Daoy (cell line): ENCODE measurements at regions not wholly inside any gene's neighbourhood (a gene's known extent, or its start where the extent isn't known, plus 50 kb on each side); places are given as distances from the start of the nearest gene placed in this dataset.

Source experiments
- DNase-seq: peaks from one replicate; pipeline ENCODE4 v3.0.0-alpha.2; 2015; ENCODE audit warnings: low read depth

DNA sequence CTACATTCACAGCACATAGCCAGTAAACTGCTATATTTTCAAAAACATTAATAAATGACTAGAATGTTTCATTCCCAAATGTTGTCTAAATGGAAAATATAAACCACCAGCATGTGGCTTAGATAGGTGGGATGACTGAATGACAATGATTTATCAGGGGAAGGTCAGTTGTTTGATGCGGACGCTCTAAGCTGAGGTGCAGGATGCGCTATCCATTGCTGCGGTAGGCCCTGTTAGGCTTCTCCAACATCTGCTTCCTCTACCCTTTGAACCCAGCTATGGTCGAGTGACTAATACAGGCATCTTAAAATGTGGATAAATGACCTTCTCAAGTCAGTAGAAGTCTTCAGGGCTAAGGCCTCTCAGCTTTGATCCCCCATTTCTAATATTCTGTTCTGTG lies 584.2 kb downstream of the CMPK2 start:
- DNase-seq, result no peak

- no peak for DNase-seq
Observed at GRCh38 chr2:6283259-6283658, 582.4 kb downstream of the CMPK2 start.

DNA sequence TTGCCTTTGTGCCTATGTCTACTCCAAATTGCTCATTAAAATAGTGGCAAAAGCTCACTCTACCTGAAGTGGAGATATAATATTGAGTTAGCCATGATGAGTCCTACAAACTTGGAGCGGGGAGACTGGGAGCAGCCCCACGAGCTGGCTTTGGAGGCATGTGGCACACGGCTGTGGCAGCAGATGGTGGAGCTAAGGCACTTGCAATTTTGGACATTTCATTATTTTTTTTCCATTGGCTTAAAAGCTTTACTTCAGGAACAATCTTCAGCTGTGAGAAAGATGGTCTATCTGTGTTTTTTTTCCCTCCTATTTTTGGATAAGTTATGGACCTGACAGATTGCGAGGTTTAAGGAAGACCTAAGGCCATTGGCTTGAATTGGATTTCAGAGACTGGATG lies 578.3 kb downstream of the CMPK2 start:
- DNase-seq, result no peak

- DNase-seq, result no peak
Observed at GRCh38 chr2:6288791-6289190, 576.9 kb downstream of the CMPK2 start.

GRCh38 chr2:6290217-6291015 lies 575.3 kb downstream of the CMPK2 start:
- DNase-seq, result no peak

- DNase-seq, result no peak
Observed at GRCh38 chr2:6294791-6295190, 570.9 kb downstream of the CMPK2 start.

DNA sequence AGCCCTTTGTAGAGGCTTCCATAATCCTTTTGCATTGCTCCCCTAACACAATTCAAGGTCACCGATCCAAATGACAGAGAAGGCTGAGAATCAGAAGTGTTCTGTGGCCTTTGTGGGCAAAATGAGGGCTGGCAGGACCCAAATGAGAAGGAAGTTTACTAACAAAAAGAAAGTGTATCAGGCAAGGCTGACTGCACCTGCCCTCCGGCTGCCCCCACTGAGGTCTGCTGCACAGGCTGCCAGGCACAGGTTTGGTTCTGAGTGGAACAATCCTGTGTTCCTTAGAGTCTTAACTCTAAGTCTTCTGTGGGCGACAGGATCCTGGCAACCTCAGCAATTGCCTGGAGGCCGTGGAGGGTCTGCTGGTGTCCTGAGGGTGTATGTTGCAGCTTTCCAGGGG lies 568.5 kb downstream of the CMPK2 start:
- DNase-seq, result no peak

- DNase-seq, result no peak
Observed at GRCh38 chr2:6301426-6301825, 564.3 kb downstream of the CMPK2 start.

- no peak for DNase-seq
Observed at GRCh38 chr2:6308986-6309385, 556.7 kb downstream of the CMPK2 start.

DNA sequence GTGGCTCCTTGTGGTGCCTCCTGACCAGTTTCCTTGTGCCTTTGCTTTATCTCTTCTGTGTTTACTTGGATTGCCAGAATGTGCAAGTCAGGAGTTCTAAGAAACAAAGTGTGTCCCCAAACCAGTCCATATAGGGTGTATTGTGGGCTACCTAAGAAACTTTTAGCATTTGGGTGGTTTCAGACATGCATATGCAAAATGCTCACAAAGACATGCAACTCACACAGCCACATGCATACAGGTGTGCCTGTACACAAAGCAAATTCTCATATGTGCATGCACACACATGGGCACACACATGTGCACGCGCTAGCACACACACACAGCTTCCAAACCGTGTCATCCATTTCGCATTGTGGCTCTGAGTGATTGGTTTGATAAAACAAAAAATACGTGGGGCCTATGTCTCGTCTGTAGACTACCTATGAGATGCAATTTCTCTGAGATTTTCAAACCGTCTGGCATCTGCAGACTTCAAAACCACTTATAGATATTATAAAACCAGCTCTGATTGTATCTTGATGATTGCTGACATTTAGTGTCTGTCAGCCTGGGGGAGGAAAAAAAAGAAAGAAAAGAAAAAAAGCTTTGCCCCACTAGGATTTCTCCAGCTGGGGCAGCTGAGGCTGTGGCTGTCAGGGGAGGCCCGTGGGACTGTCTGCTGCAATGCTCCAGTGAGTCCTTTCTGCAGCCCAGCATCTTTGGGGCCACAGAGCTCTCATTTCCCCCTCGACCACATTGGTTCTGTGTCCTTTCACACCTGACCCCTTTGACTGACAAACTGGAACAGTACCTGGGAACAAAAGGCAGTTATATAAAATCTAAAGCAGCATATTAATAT lies 556.1 kb downstream of the CMPK2 start:
- DNase-seq, result no peak

DNA sequence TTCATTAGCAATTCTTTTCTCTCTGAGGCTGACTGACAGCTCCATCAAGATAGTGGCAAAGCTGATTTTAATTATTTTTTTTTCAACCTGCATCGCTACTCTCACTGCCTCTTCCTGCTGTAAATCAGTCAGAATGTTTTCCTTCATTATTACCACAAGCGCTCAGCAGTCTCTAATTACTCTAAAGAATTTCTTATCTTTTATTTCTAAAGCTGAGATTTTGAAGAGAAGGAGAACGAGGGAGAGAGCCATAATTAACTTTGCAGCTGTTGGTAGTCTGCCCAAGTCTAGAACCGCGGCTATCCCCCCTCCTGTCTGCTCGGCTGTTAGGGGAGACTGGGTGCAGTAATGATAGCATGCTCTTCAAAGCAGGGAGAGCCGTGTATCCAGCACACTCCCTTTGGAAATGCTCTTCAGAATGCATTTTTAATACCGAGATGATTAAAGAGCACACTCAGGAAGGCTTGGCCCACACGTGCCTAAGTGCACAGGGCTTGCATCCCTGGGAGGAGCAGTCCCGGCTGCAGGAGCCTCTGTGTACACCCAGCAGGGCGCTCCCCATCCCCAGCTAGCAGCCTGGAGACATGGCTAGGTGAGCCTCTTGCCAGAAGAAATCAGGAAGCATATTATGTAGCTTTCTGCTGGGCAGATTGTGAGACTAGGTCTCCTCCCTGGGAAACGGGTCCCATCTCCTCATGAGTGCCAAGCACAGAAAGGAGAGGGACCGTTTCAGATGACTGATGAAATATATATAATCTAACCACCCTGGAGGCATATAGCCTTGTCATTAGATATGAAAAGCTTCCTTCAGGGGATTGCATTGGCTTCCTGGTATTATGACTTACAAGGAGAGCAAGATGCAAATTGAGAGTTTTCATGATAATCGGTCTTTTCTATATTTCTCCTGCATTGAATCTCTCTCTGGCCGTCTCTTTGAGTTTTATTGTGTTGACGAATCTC lies 555.2 kb downstream of the CMPK2 start:
- no peak for DNase-seq

- no peak for DNase-seq
Observed at GRCh38 chr2:6312367-6312766, 553.3 kb downstream of the CMPK2 start.

- no peak for DNase-seq
Observed at GRCh38 chr2:6314218-6314960, 551.3 kb downstream of the CMPK2 start.

DNA sequence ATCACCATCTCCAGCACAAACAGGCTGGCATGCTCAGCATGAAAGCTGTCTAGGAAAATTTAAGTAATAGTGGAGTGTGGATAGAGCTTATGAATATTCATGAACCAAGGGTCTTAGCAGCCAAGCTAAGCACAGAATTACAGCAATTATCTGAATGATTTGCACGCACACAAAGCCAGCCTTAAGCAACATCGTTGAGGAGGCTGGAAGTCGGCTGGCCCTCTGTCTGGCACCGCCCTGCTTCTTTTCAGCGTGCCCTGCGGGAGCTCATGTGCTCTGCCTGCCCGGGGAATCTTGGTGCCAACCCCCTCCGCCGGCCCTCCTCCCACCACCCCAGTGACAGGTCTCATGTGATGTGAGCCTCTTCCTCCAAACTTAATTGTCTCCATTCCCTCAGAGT lies 540.1 kb downstream of the CMPK2 start:
- DNase-seq, result no peak

GRCh38 chr2:6326958-6327357 lies 538.7 kb downstream of the CMPK2 start:
- no peak for DNase-seq

- DNase-seq, result no peak
Observed at GRCh38 chr2:6336752-6337471, 528.8 kb downstream of the CMPK2 start.

DNA sequence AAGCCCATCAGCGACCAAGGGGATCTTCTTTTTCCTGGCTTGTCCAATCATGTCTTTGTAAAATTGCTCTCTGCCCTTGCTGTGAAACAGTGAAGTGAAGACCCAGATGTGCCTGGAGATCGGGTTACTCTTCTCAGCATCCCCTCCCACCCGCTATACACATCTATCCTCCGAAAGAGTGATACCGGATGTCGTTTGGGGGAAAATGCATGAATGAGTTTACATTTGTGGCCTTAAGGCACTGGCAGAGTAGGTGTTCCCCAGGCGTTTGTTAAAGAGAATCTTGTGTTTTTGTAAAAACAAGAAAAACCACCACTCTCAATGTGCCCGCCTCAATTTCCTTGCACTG lies 528.3 kb downstream of the CMPK2 start:
- no peak for DNase-seq

GRCh38 chr2:6341588-6342129 lies 524.0 kb downstream of the CMPK2 start:
- DNase-seq, result no peak

- DNase-seq, result no peak
Observed at GRCh38 chr2:6342273-6342920, 523.3 kb downstream of the CMPK2 start.

GRCh38 chr2:6343076-6343475 lies 522.6 kb downstream of the CMPK2 start:
- no peak for DNase-seq
